Endothelial cell (in vitro differentiated cells): ENCODE measurements at regions not wholly inside any gene's neighbourhood (a gene's known extent, or its start where the extent isn't known, plus 50 kb on each side); places are given as distances from the start of the nearest gene placed in this dataset.

Experiments used
- DNase-seq: peaks from one replicate; pipeline ENCODE4 v3.0.0; 2021; ENCODE audit warnings: low spot score
- H3K27ac Mint-ChIP-seq: one replicate; pipeline ENCODE4 v1.8.0; 2021; ENCODE audit warnings: mixed read lengths, inconsistent platforms; ENCODE audit not compliant: unreplicated experiment
- H3K27me3 Mint-ChIP-seq: one replicate; pipeline ENCODE4 v1.8.0; 2021; ENCODE audit warnings: mild to moderate bottlenecking, moderate library complexity, mixed read lengths, inconsistent platforms; ENCODE audit not compliant: unreplicated experiment
- H3K36me3 Mint-ChIP-seq: one replicate; pipeline ENCODE4 v1.8.0; 2021; ENCODE audit warnings: mild to moderate bottlenecking, low read depth, mixed read lengths, inconsistent platforms; ENCODE audit not compliant: unreplicated experiment
- H3K4me1 Mint-ChIP-seq: one replicate; pipeline ENCODE4 v1.8.0; 2021; ENCODE audit warnings: mild to moderate bottlenecking, mixed read lengths, inconsistent platforms; ENCODE audit not compliant: unreplicated experiment
- H3K4me3 Mint-ChIP-seq: one replicate; pipeline ENCODE4 v1.8.0; 2021; ENCODE audit warnings: mild to moderate bottlenecking, mixed read lengths, inconsistent platforms; ENCODE audit not compliant: unreplicated experiment
- H3K9me3 Mint-ChIP-seq: one replicate; pipeline ENCODE4 v1.8.0; 2021; ENCODE audit warnings: mixed read lengths, inconsistent platforms; ENCODE audit not compliant: unreplicated experiment
- TF ChIP-seq, protein P1 (sequence below): fragments of 200-600 bp; sonication (generic); IDR thresholded peaks from one replicate; pipeline ENCODE4 v1.5.0; 2021; ENCODE audit warnings: antibody characterized with exemption; ENCODE audit not compliant: unreplicated experiment

DNA sequence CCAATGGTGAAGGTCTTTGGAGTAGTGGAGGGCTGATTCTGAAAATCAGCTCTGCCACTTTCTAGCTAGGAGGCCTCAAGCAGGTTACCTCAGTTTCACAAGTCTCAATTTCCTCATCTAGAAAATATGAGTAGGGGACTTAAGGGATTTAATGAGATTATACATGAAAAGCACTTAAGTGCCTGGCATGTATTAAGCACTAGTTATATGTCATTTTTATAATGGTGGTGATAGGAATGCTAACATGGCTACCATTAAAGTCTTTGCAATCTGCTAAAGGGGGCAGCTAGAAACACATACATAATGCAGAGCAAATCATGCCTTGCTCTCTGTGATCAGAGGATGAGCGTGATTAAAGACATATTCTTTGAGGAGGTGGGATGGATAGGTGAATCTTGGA lies 640.9 kb upstream of the ZEB2 start:
- TF ChIP-seq, protein P1, sequence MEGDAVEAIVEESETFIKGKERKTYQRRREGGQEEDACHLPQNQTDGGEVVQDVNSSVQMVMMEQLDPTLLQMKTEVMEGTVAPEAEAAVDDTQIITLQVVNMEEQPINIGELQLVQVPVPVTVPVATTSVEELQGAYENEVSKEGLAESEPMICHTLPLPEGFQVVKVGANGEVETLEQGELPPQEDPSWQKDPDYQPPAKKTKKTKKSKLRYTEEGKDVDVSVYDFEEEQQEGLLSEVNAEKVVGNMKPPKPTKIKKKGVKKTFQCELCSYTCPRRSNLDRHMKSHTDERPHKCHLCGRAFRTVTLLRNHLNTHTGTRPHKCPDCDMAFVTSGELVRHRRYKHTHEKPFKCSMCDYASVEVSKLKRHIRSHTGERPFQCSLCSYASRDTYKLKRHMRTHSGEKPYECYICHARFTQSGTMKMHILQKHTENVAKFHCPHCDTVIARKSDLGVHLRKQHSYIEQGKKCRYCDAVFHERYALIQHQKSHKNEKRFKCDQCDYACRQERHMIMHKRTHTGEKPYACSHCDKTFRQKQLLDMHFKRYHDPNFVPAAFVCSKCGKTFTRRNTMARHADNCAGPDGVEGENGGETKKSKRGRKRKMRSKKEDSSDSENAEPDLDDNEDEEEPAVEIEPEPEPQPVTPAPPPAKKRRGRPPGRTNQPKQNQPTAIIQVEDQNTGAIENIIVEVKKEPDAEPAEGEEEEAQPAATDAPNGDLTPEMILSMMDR, result no peak
- no peaks in the 10 kb centered on the region for H3K27me3 Mint-ChIP-seq

DNA sequence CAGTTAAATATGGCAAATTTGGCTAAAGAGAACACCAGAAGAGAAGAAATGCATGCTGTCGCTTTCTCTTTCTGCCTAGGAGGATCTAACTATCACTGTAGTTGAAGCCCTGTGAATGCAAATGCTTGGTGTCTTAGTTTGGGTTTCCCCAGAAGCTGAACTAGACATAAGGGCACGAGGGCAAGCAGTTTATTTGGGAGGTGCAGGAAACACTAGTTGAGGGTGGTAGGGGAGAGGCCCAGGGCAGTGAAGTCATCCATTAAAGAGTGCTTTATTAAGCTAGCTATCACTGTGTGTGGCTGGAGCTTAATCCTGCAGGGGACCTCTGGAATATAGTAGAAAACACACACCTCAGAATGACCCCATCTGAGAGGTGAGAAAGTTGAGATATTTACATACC lies 639.8 kb upstream of the ZEB2 start:
- Mint-ChIP-seq H3K27me3 (no peaks in the 10 kb centered on the region), H3K9me3 (no peaks in the 10 kb centered on the region), H3K4me3 (no peak overlapping the region), H3K4me1 (no peaks in the 10 kb centered on the region), H3K27ac (no peak overlapping the region), H3K36me3 (no peaks in the 10 kb centered on the region)
- TF ChIP-seq, protein P1, result no peak
- DNase-seq, result no peak

More for the DNA sequence above, 640.9 kb upstream of the ZEB2 start:
- H3K27ac Mint-ChIP-seq, result no peak overlapping the region
- H3K4me3 Mint-ChIP-seq, result no peak overlapping the region
- no peak for DNase-seq
- no peaks in the 10 kb centered on the region for H3K4me1 Mint-ChIP-seq
- H3K36me3 Mint-ChIP-seq, result no peaks in the 10 kb centered on the region
- no peaks in the 10 kb centered on the region for H3K9me3 Mint-ChIP-seq

DNA sequence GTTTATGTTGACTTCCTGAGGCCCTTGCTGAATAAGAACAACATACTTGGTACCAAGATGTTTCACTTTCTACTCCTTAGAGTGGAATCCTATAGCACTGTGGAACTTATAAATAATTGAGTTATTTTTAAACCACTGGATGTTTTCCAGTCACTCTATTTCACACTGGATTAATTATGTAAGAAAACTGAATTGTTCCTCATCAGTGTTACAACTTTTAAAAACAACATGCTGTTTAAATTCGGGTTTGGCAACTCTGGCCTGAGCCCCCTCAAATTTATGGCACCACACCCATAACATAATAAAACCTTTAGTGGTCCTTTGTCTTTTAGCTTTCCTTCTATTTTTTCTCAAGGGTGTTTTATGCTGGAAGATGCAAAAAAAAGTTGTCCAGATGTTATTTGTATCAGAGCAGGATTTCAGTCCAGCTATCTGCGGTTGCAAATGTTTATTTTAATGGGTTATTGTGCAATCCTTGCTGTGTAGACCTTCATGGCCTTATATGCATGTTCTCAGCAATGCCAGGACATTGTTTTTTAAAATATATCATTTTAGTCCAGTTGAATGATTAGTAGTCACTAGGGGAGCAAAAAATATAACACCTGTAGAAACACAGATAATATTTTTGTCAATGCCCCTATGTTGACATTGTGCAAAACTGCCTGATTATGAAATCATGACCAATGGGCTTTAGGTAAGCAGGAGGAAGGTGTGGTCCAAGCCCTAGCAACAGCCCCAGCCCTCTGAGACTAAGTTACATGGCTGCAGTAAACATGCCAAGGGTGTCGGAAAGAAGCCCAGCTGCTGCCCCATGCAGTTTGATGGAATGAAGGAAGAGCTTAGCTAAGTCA lies 638.0 kb upstream of the ZEB2 start:
- Mint-ChIP-seq H3K4me1 (no peaks in the 10 kb centered on the region), H3K9me3 (no peaks in the 10 kb centered on the region), H3K27me3 (no peaks in the 10 kb centered on the region), H3K4me3 (no peak overlapping the region), H3K36me3 (no peaks in the 10 kb centered on the region), H3K27ac (no peak overlapping the region)
- DNase-seq, result no peak
- TF ChIP-seq, protein P1, result no peak

DNA sequence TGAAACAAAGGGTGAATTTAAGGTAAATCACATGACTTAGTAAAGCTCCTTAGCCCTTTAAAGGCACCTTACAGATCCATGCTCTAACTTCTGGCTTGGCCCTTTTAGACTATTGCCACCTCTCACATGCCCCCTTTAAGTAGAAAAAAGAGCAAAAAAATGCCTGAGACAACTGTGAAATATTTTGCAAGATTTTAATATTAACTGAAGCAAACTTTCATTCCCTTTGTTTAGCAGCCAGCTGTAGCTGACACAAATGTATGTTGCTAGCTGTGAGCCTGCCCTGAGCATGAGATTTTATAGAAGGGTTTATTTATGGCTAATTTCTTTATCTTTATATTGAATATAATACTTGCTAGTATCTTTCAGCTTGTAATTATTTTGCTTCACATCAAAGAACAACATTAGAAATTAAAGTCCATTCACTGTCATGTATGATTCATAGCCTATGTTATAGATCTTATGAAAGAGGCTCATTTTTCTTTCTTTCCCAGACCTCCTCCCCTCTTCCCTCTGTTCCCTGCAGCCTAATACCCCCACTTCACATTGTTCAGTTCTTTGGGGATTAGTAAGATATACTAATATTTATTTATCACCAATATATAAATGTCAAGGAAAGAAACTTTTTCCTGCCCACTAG lies 637.2 kb upstream of the ZEB2 start:
- Mint-ChIP-seq H3K4me1 (no peaks in the 10 kb centered on the region), H3K27me3 (no peaks in the 10 kb centered on the region), H3K27ac (no peak overlapping the region), H3K4me3 (no peak overlapping the region), H3K36me3 (no peaks in the 10 kb centered on the region), H3K9me3 (no peaks in the 10 kb centered on the region)
- DNase-seq, result no peak
- TF ChIP-seq, protein P1, result no peak

DNA sequence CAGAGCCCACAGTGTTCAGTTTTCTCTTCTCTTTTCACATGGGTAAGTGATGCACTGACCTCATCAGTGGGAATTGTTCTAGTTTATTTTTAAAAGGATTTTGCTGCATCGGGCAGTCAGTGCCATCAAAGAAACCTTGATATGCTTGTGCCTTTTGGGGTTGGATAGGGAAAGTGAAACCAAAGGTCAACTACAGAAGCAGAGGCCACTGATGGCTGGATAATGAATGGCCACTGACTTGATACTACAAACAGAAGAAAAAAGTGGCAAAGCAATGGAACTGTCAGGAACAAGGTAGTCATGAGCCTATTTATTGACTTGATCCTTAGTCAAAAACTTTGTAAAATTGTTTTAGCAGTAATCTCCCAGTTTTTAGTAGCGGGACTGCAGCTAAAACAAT lies 636.3 kb upstream of the ZEB2 start:
- Mint-ChIP-seq H3K4me3 (no peak overlapping the region), H3K27ac (no peak overlapping the region), H3K4me1 (no peaks in the 10 kb centered on the region), H3K27me3 (no peaks in the 10 kb centered on the region), H3K9me3 (no peaks in the 10 kb centered on the region), H3K36me3 (no peaks in the 10 kb centered on the region)
- DNase-seq, result no peak
- TF ChIP-seq, protein P1, result no peak
